HepG2 (cell line): ENCODE measurements at regions not wholly inside any gene's neighbourhood (a gene's known extent, or its start where the extent isn't known, plus 50 kb on each side); places are given as distances from the start of the nearest gene placed in this dataset.

Source experiments
- ATAC-seq: fragments of 200-7000 bp; cut with Tn5 transposase; 3 replicates; pipeline ENCODE4 v1.9.1; 2020; ENCODE audit warnings: mild to moderate bottlenecking, moderate library complexity
- BruUV-seq: library from RNA; stranded (reverse); fragments of 400-500 nt; replicated peaks from 2 replicates; lab custom pipeline; 2021; lab: Mats Ljungman, UMichigan
- CTCF ChIA-PET: fragments of 300-600 bp; formaldehyde crosslinking; extraction: SDS; loops from one replicate; lab custom pipeline; 2021; ENCODE audit warnings: low total read pairs, inconsistent platforms, low intra/inter-chr PET ratio; lab: Yijun Ruan, JAX
- POLR2A ChIA-PET: fragments of 350-600 bp; sonication (Branson Sonifier 250); formaldehyde crosslinking; loops from one replicate; lab custom pipeline; 2020; ENCODE audit warnings: antibody characterized with exemption, inconsistent platforms; lab: Yijun Ruan, JAX
- DNase-seq: peaks from one replicate; pipeline ENCODE4 v3.0.0-alpha.2; 2015; ENCODE audit warnings: low spot score
- FAIRE-seq: peaks from 3 replicates; lab custom pipeline; 2011; peaks lifted over from hg19 to GRCh38; lab: Jason Lieb, UNC
- H2AFZ ChIP-seq: one replicate; pipeline ENCODE4 v1.6.1; 2011; ENCODE audit warnings: low read length, inconsistent platforms
- H3K27ac ChIP-seq: fragments of 300-600 bp; 3 replicates; pipeline ENCODE4 v1.8.0; 2011; ENCODE audit warnings: mixed run types, mild to moderate bottlenecking, mixed read lengths, low read length, inconsistent platforms; ENCODE audit not compliant: insufficient read depth; ENCODE audit errors: extremely low read length
- H3K27me3 ChIP-seq, 2 experiments: fragments of 200-600 bp in 1 of 2; 2 replicates in 1 of 2; 3 replicates in 1 of 2; pipeline versions ENCODE4 v1.6.0 to v1.8.0; 2011; ENCODE audit warnings: low read length in 2 of 2, mild to moderate bottlenecking in 2 of 2, moderate library complexity in 2 of 2, inconsistent platforms in 1 of 2; ENCODE audit not compliant: insufficient read depth in 2 of 2, control insufficient read depth in 1 of 2
- H3K36me3 ChIP-seq, 2 experiments: fragments of 200-600 bp in 1 of 2; replicated peaks in 1 of 2; 2 replicates in 1 of 2; 3 replicates in 1 of 2; pipeline versions ENCODE4 v1.5.1 to v1.8.0; 2011; ENCODE audit warnings: low read length in 2 of 2, inconsistent platforms in 1 of 2; ENCODE audit not compliant: insufficient read depth in 2 of 2, control insufficient read depth in 1 of 2
- H3K4me1 ChIP-seq: 2 replicates; pipeline ENCODE4 v1.5.1; 2012; ENCODE audit warnings: low read length, inconsistent platforms; ENCODE audit not compliant: insufficient read depth
- H3K4me2 ChIP-seq: 2 replicates; pipeline ENCODE4 v1.6.0; 2011; ENCODE audit warnings: low read depth, low read length, inconsistent platforms
- H3K4me3 ChIP-seq, 3 experiments: fragments of 200-600 bp in 1 of 3; sonication (generic), shearing (Covaris generic) in 1 of 3; replicated peaks in 1 of 3; 2 replicates each; pipeline ENCODE4 v1.5.1; 2011 to 2016; ENCODE audit warnings: low read length in 3 of 3, inconsistent platforms in 2 of 3, low read depth in 2 of 3, mild to moderate bottlenecking in 2 of 3, control low read depth in 1 of 3, mixed read lengths in 1 of 3; ENCODE audit not compliant: insufficient read depth in 1 of 3
- H3K79me2 ChIP-seq: one replicate; pipeline ENCODE4 v1.6.1; 2011; ENCODE audit warnings: low read length, inconsistent platforms; ENCODE audit not compliant: insufficient read depth
- H3K9ac ChIP-seq: 2 replicates; pipeline ENCODE4 v1.6.0; 2011; ENCODE audit warnings: mild to moderate bottlenecking, low read depth, low read length, inconsistent platforms; ENCODE audit not compliant: insufficient read depth
- H3K9me3 ChIP-seq: 2 replicates; pipeline ENCODE4 v1.5.1; 2012; ENCODE audit warnings: mild to moderate bottlenecking, low read length
- H4K20me1 ChIP-seq: 2 replicates; pipeline ENCODE4 v1.6.0; 2011; ENCODE audit warnings: inconsistent platforms, mild to moderate bottlenecking, low read length, moderate library complexity; ENCODE audit not compliant: insufficient read depth
- CC2D1A ChIP-seq: sonication (generic); formaldehyde crosslinking; IDR thresholded peaks from 2 replicates; pipeline ENCODE4 v1.8.1; 2023; ENCODE audit warnings: mild to moderate bottlenecking, missing genetic modification reagents
- CREB1 ChIP-seq, 2 experiments: fragments of 450-650 bp in 1 of 2; IDR thresholded peaks; 2 replicates each; pipeline ENCODE4 v1.6.1; 2016 to 2017; ENCODE audit warnings: control low read depth in 1 of 2, mild to moderate bottlenecking in 1 of 2, missing compliant biosample characterization in 1 of 2, missing genetic modification characterization in 1 of 2
- GABPB1 ChIP-seq: IDR thresholded peaks from 2 replicates; pipeline ENCODE4 v1.6.1; 2016; ENCODE audit warnings: mild to moderate bottlenecking, missing genetic modification reagents, moderate library complexity, missing compliant biosample characterization
- GATA4 ChIP-seq: sonication (generic); IDR thresholded peaks from 2 replicates; pipeline ENCODE4 v1.6.1; 2016; ENCODE audit warnings: antibody characterized with exemption, low read depth, borderline replicate concordance
- GFI1 ChIP-seq: sonication (generic); formaldehyde crosslinking; IDR thresholded peaks from 2 replicates; pipeline ENCODE4 v1.5.0; 2020; ENCODE audit warnings: missing genetic modification reagents, mild to moderate bottlenecking, borderline replicate concordance
- HOXA9 ChIP-seq: sonication (generic); formaldehyde crosslinking; IDR thresholded peaks from 2 replicates; pipeline ENCODE4 v1.8.1; 2022; ENCODE audit warnings: missing genetic modification reagents, mild to moderate bottlenecking, moderate library complexity, borderline replicate concordance
- KDM4B ChIP-seq: sonication (generic); formaldehyde crosslinking; IDR thresholded peaks from 2 replicates; pipeline ENCODE4 v1.4.0; 2020; ENCODE audit warnings: missing genetic modification reagents
- MLXIP ChIP-seq: sonication (generic); formaldehyde crosslinking; IDR thresholded peaks from 2 replicates; pipeline ENCODE4 v1.9.0; 2021; ENCODE audit warnings: missing genetic modification reagents, borderline replicate concordance
- RFX1 ChIP-seq: fragments of 450-650 bp; IDR thresholded peaks from 2 replicates; pipeline ENCODE4 v1.6.1; 2017
- SMARCE1 ChIP-seq: fragments of 450-650 bp; IDR thresholded peaks from 2 replicates; pipeline ENCODE4 v1.6.1; 2017; ENCODE audit warnings: borderline replicate concordance
- STAG1 ChIP-seq: sonication (generic); formaldehyde crosslinking; IDR thresholded peaks from 2 replicates; pipeline ENCODE4 v1.4.0; 2020; ENCODE audit warnings: missing genetic modification reagents
- TEAD3 ChIP-seq: optimal IDR thresholded peaks from 2 replicates; pipeline ENCODE3; 2016; ENCODE audit warnings: borderline replicate concordance
- ZBTB38 ChIP-seq: sonication (generic); formaldehyde crosslinking; IDR thresholded peaks from 2 replicates; pipeline ENCODE4 v1.5.1; 2020; ENCODE audit warnings: mild to moderate bottlenecking, missing genetic modification reagents
- ZMYM3 ChIP-seq: sonication (generic); formaldehyde crosslinking; IDR thresholded peaks from 2 replicates; pipeline ENCODE4 v1.5.1; 2020; ENCODE audit warnings: mild to moderate bottlenecking, missing genetic modification reagents
- ZNF350 ChIP-seq: sonication (generic); formaldehyde crosslinking; IDR thresholded peaks from 2 replicates; pipeline ENCODE4 v1.4.0; 2020; ENCODE audit warnings: mild to moderate bottlenecking, low read depth, missing genetic modification reagents, borderline replicate concordance
- ZNF678 ChIP-seq: sonication (generic); formaldehyde crosslinking; IDR thresholded peaks from 2 replicates; pipeline ENCODE4 v1.4.0; 2020; ENCODE audit warnings: mild to moderate bottlenecking, missing genetic modification reagents
- ZNF839 ChIP-seq: sonication (generic); formaldehyde crosslinking; IDR thresholded peaks from 2 replicates; pipeline ENCODE4 v1.4.0; 2020; ENCODE audit warnings: missing genetic modification reagents, mild to moderate bottlenecking, borderline replicate concordance
- ZNF878 ChIP-seq: sonication (generic); formaldehyde crosslinking; IDR thresholded peaks from 2 replicates; pipeline ENCODE4 v1.8.1; 2023; ENCODE audit warnings: mild to moderate bottlenecking, missing genetic modification reagents, moderate library complexity
- WGBS: methylation state at CpG from one replicate; pipeline ENCODE4 v1.1.6; 2017; ENCODE audit warnings: low lambda C conversion rate; 5-methylcytosine and 5-hydroxymethylcytosine counted together
- in situ Hi-C: cut with HindIII; loops from 2 replicates; pipeline ENCODE4 v1.10.0; 2017; ENCODE audit warnings: low pct_unique_long_range_greater_than_20kb; ENCODE audit not compliant: extremely low pct_ligation_motif_present
- intact Hi-C: fragments of 100-400 bp; cut with micrococcal nuclease; formaldehyde crosslinking; loops from one replicate; pipeline ENCODE4 v1.10.0; 2022; ENCODE audit not compliant: unreplicated experiment
- TF ChIP-seq, protein P1 (sequence below): sonication (generic); formaldehyde crosslinking; IDR thresholded peaks from 2 replicates; pipeline ENCODE4 v1.5.1; 2020; ENCODE audit warnings: missing genetic modification reagents, mild to moderate bottlenecking, borderline replicate concordance
- TF ChIP-seq, protein P2 (sequence below): sonication (generic); formaldehyde crosslinking; IDR thresholded peaks from 2 replicates; pipeline ENCODE4 v1.4.0; 2020; ENCODE audit warnings: missing genetic modification reagents

- in situ Hi-C loops, result no loop called here
- H3K4me2 ChIP-seq, result no peak overlapping the region
Measured at GRCh38 chr7:115177823-115178222, 255.9 kb downstream of the MDFIC start.

DNA sequence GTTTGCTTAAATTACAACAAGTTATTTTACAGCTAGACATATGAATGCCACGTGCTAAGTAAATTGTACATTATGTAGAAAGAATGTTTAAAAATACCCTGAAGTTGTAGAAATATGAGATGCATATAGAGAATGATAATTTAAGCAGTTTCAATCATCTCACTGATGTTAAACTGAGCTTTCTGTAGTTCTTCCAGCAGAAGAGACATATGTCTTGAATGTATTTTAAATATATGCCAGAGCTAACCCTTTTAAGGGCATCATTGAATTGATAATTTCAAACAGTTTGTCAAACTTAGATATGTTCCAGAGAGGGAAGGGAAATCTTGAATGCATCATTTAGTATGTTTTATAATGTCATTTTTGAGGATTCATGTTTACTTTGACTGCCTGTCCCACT is 255.2 kb downstream of the MDFIC start:
- in situ Hi-C loops, result no loop called here
- no peak overlapping the region for H3K4me2 ChIP-seq
- H3K79me2 ChIP-seq, result no peaks in the 10 kb centered on the region
- no peak overlapping the region for H3K27ac ChIP-seq
- peaks cover 4% of the 10 kb centered on the region; the same call in 1 of the 2 replicates for H3K9me3 ChIP-seq
- H3K4me1 ChIP-seq, result no peaks in the 10 kb centered on the region
- H3K36me3 ChIP-seq, result no peaks in the 10 kb centered on the region
- DNase-seq, result no peak
- WGBS, result 0% methylated on average over 1 of the region's 1 CpG
- ChIA-PET CTCF (no interaction called here), POLR2A (no interaction called here)
- H3K9ac ChIP-seq, result no peak overlapping the region
- intact Hi-C loops, result no loop called here
- FAIRE-seq, result no peak
- H4K20me1 ChIP-seq, result no peaks in the 10 kb centered on the region
- H3K4me3 ChIP-seq, result no peak overlapping the region
- BruUV-seq, result no TSS peak
- no peak overlapping the region for H2AFZ ChIP-seq
- no peak for ATAC-seq
- H3K27me3 ChIP-seq, result no peaks in the 10 kb centered on the region
- TF ChIP-seq GFI1 (CRISPR knock-in tag) (no peak), ZMYM3 (CRISPR knock-in tag) (no peak), RFX1 (no peak), CC2D1A (CRISPR knock-in tag) (no peak), ZNF678 (CRISPR knock-in tag) (no peak), ZNF839 (CRISPR knock-in tag) (no peak), MLXIP (CRISPR knock-in tag) (no peak), KDM4B (CRISPR knock-in tag) (no peak), ZNF350 (CRISPR knock-in tag) (no peak)
- TF ChIP-seq, protein P1, sequence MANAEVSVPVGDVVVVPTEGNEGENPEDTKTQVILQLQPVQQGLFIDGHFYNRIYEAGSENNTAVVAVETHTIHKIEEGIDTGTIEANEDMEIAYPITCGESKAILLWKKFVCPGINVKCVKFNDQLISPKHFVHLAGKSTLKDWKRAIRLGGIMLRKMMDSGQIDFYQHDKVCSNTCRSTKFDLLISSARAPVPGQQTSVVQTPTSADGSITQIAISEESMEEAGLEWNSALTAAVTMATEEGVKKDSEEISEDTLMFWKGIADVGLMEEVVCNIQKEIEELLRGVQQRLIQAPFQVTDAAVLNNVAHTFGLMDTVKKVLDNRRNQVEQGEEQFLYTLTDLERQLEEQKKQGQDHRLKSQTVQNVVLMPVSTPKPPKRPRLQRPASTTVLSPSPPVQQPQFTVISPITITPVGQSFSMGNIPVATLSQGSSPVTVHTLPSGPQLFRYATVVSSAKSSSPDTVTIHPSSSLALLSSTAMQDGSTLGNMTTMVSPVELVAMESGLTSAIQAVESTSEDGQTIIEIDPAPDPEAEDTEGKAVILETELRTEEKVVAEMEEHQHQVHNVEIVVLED (CRISPR knock-in tag), result no peak
- TF ChIP-seq, protein P2, sequence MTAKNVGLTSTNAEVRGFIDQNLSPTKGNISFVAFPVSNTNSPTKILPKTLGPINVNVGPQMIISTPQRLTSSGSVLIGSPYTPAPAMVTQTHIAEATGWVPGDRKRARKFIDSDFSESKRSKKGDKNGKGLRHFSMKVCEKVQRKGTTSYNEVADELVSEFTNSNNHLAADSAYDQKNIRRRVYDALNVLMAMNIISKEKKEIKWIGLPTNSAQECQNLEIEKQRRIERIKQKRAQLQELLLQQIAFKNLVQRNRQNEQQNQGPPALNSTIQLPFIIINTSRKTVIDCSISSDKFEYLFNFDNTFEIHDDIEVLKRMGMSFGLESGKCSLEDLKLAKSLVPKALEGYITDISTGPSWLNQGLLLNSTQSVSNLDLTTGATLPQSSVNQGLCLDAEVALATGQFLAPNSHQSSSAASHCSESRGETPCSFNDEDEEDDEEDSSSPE (CRISPR knock-in tag), result no peak

More at GRCh38 chr7:115177823-115178222, 255.9 kb downstream of the MDFIC start:
- WGBS, result 33% methylated on average over 3 of the region's 3 CpGs
- H3K9me3 ChIP-seq, result peaks cover 4% of the 10 kb centered on the region; the same call in 1 of the 2 replicates
- ChIA-PET CTCF (no interaction called here), POLR2A (no interaction called here)
- no peak overlapping the region for H2AFZ ChIP-seq
- no peak overlapping the region for H3K4me3 ChIP-seq
- DNase-seq, result no peak
- TF ChIP-seq CREB1 (IDR thresholded peaks at IDR 0.05), result no peak
- TF ChIP-seq CREB1 (CRISPR knock-in tag; IDR thresholded peaks at IDR 0.05), result no peak
- no peak for TF ChIP-seq SMARCE1
- TF ChIP-seq GATA4, result no peak
- no peak for TF ChIP-seq ZNF878 (CRISPR knock-in tag)
- TF ChIP-seq HOXA9 (CRISPR knock-in tag), result no peak
- TF ChIP-seq GABPB1 (CRISPR knock-in tag), result no peak
- TF ChIP-seq ZBTB38 (CRISPR knock-in tag), result no peak
- no peak for TF ChIP-seq STAG1 (CRISPR knock-in tag)
- TF ChIP-seq TEAD3, result no peak
- TF ChIP-seq, all 625 proteins: peak for 0
- no peak for FAIRE-seq
- H3K27me3 ChIP-seq, result no peaks in the 10 kb centered on the region
- intact Hi-C loops, result no loop called here
- no peaks in the 10 kb centered on the region for H3K79me2 ChIP-seq
- no TSS peak for BruUV-seq
- no peaks in the 10 kb centered on the region for H3K36me3 ChIP-seq
- no peak overlapping the region for H3K27ac ChIP-seq
- no peak for ATAC-seq
- no peaks in the 10 kb centered on the region for H4K20me1 ChIP-seq
- no peaks in the 10 kb centered on the region for H3K4me1 ChIP-seq
- no peak overlapping the region for H3K9ac ChIP-seq
